ENCODE measurements at regions not wholly inside any gene's neighbourhood (a gene's known extent, or its start where the extent isn't known, plus 50 kb on each side); places are given as distances from the start of the nearest gene placed in this dataset.

GRCh38 chr3:74751775-74752174 lies 137.3 kb upstream of the CNTN3 start:
- H3K36me3 ChIP-seq (replicated peaks; ENCODE audit: insufficient read depth, low read length), result no peaks in the 10 kb centered on the region
- no peak overlapping the region for H3K9ac ChIP-seq (ENCODE audit: low read length)
- no peaks in the 10 kb centered on the region for H3K27me3 ChIP-seq (replicated peaks; ENCODE audit: insufficient read depth, low read length)
- H3K9me3 ChIP-seq (replicated peaks; ENCODE audit: insufficient read depth, low read length), result no peaks in the 10 kb centered on the region
- TF ChIP-seq EZH2 (optimal IDR thresholded peaks at IDR 0.05; ENCODE audit: low read depth, low read length), result no peak
- TF ChIP-seq EZH2phosphoT487 (IDR thresholded peaks at IDR 0.05; ENCODE audit: low read length), result no peak
- TF ChIP-seq, protein P1, sequence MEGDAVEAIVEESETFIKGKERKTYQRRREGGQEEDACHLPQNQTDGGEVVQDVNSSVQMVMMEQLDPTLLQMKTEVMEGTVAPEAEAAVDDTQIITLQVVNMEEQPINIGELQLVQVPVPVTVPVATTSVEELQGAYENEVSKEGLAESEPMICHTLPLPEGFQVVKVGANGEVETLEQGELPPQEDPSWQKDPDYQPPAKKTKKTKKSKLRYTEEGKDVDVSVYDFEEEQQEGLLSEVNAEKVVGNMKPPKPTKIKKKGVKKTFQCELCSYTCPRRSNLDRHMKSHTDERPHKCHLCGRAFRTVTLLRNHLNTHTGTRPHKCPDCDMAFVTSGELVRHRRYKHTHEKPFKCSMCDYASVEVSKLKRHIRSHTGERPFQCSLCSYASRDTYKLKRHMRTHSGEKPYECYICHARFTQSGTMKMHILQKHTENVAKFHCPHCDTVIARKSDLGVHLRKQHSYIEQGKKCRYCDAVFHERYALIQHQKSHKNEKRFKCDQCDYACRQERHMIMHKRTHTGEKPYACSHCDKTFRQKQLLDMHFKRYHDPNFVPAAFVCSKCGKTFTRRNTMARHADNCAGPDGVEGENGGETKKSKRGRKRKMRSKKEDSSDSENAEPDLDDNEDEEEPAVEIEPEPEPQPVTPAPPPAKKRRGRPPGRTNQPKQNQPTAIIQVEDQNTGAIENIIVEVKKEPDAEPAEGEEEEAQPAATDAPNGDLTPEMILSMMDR (IDR thresholded peaks at IDR 0.05; ENCODE audit: low read length), result no peak
- H3K79me2 ChIP-seq (ENCODE audit: low read length), result no peaks in the 10 kb centered on the region
- no peak for DNase-seq
- H3K4me1 ChIP-seq (ENCODE audit: low read length), result no peaks in the 10 kb centered on the region
- H3K27ac ChIP-seq (ENCODE audit: low read length), result no peak overlapping the region
- no peaks in the 10 kb centered on the region for H3F3A ChIP-seq (ENCODE audit: insufficient read depth, low read length)
- no peak overlapping the region for H2AFZ ChIP-seq (ENCODE audit: low read length)
- H3K4me2 ChIP-seq (ENCODE audit: low read depth, low read length), result no peak overlapping the region
- H3K9me2 ChIP-seq (replicated peaks; ENCODE audit: insufficient read depth, low read length), result no peaks in the 10 kb centered on the region
- H3K4me3 ChIP-seq (ENCODE audit: low read length), result no peak overlapping the region
- no peaks in the 10 kb centered on the region for H4K20me1 ChIP-seq (ENCODE audit: insufficient read depth, low read length)

GRCh38 chr3:74750901-74751300 lies 136.4 kb upstream of the CNTN3 start:
- H4K20me1 ChIP-seq (ENCODE audit: insufficient read depth, low read length), result no peaks in the 10 kb centered on the region
- TF ChIP-seq EZH2 (optimal IDR thresholded peaks at IDR 0.05; ENCODE audit: low read depth, low read length) (no peak), EZH2phosphoT487 (IDR thresholded peaks at IDR 0.05; ENCODE audit: low read length) (no peak)
- TF ChIP-seq, protein P1 (IDR thresholded peaks at IDR 0.05; ENCODE audit: low read length), result no peak
- H3K27ac ChIP-seq (ENCODE audit: low read length), result no peak overlapping the region
- H3K9ac ChIP-seq (ENCODE audit: low read length), result no peak overlapping the region
- no peaks in the 10 kb centered on the region for H3K36me3 ChIP-seq (replicated peaks; ENCODE audit: insufficient read depth, low read length)
- DNase-seq, result no peak
- H3K9me3 ChIP-seq (replicated peaks; ENCODE audit: insufficient read depth, low read length), result no peaks in the 10 kb centered on the region
- H2AFZ ChIP-seq (ENCODE audit: low read length), result no peak overlapping the region
- no peak overlapping the region for H3K4me2 ChIP-seq (ENCODE audit: low read depth, low read length)
- no peaks in the 10 kb centered on the region for H3K4me1 ChIP-seq (ENCODE audit: low read length)
- no peaks in the 10 kb centered on the region for H3K9me2 ChIP-seq (replicated peaks; ENCODE audit: insufficient read depth, low read length)
- no peak overlapping the region for H3K4me3 ChIP-seq (ENCODE audit: low read length)
- no peaks in the 10 kb centered on the region for H3K27me3 ChIP-seq (replicated peaks; ENCODE audit: insufficient read depth, low read length)
- H3F3A ChIP-seq (ENCODE audit: insufficient read depth, low read length), result no peaks in the 10 kb centered on the region
- H3K79me2 ChIP-seq (ENCODE audit: low read length), result no peaks in the 10 kb centered on the region

DNA sequence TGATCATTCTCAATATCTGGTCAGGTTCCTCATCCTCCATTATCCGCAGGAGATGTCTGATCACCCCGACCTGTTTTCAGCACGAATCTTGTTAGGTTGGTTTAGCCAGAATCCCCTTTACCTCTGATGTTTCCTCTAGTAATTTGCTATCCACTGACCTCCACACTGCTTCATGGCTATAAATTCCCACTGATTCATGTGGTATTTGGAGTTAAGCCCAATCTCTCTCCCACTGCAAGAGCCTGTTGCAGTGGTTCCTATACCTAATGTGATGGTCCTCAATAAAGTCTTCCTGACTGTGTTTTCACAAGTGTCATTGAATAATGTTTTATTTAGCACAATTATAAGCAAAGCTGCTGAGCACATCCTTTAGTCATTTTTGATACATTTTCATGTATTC lies 124.8 kb upstream of the CNTN3 start:
- H3K9me3 ChIP-seq (replicated peaks; ENCODE audit: insufficient read depth, low read length), result no peaks in the 10 kb centered on the region

More for the DNA sequence above, 124.8 kb upstream of the CNTN3 start:
- Histone ChIP-seq H3K79me2 (ENCODE audit: low read length) (no peaks in the 10 kb centered on the region), H3K9me2 (replicated peaks; ENCODE audit: insufficient read depth, low read length) (no peaks in the 10 kb centered on the region), H3K36me3 (replicated peaks; ENCODE audit: insufficient read depth, low read length) (no peaks in the 10 kb centered on the region), H3K4me1 (ENCODE audit: low read length) (no peaks in the 10 kb centered on the region), H3F3A (ENCODE audit: insufficient read depth, low read length) (no peaks in the 10 kb centered on the region), H2AFZ (ENCODE audit: low read length) (no peak overlapping the region), H3K4me2 (ENCODE audit: low read depth, low read length) (no peak overlapping the region), H3K4me3 (ENCODE audit: low read length) (no peak overlapping the region), H3K27me3 (replicated peaks; ENCODE audit: insufficient read depth, low read length) (no peaks in the 10 kb centered on the region), H3K27ac (ENCODE audit: low read length) (no peak overlapping the region), H4K20me1 (ENCODE audit: insufficient read depth, low read length) (no peaks in the 10 kb centered on the region), H3K9ac (ENCODE audit: low read length) (no peak overlapping the region)
- TF ChIP-seq EZH2 (optimal IDR thresholded peaks at IDR 0.05; ENCODE audit: low read depth, low read length) (no peak), EZH2phosphoT487 (IDR thresholded peaks at IDR 0.05; ENCODE audit: low read length) (no peak)
- TF ChIP-seq, protein P1 (IDR thresholded peaks at IDR 0.05; ENCODE audit: low read length), result no peak
- DNase-seq, result no peak

All from MM.1S (cell line).